ENCODE measurements at regions not wholly inside any gene's neighbourhood (a gene's known extent, or its start where the extent isn't known, plus 50 kb on each side); places are given as distances from the start of the nearest gene placed in this dataset.

DNA sequence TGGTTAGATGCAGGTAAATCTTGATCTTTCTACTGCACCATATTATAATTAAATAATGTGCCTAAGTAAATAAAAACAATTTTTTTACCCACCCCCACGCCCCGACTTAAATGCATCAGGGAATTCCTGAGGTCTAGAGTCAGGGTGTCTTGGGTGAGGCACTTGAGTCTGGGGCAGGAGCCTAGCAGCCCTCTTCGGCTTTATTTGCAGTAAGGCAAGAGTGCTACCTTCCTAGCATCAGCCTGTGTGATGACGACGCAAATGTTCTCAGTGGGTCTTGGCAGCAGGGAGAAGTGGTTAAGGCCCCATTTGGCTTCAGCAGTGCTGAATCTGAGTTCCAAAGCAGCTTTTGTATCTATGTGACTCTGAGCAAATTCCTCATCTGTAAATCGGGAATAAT lies 88.7 kb downstream of the POLR2M start:
- Histone ChIP-seq H3K36me3 (ENCODE audit: insufficient read depth, low read length) (no peaks in the 10 kb centered on the region), H3K27me3 (ENCODE audit: insufficient read depth, low read length, poor library complexity, severe bottlenecking) (peaks cover 38% of the 10 kb centered on the region), H3K4me3 (ENCODE audit: low read length, poor library complexity, severe bottlenecking) (no peak overlapping the region), H3K79me2 (ENCODE audit: insufficient read depth, low read length) (no peaks in the 10 kb centered on the region), H3K9me2 (replicated peaks; ENCODE audit: low read depth, low read length) (no peaks in the 10 kb centered on the region), H4K20me1 (ENCODE audit: insufficient read depth, low read length, poor library complexity, severe bottlenecking) (no peaks in the 10 kb centered on the region), H3K4me1 (ENCODE audit: insufficient read depth, low read length, poor library complexity, severe bottlenecking) (no peaks in the 10 kb centered on the region), H2AFZ (ENCODE audit: low read length) (no peak overlapping the region), H3K9me3 (ENCODE audit: insufficient read depth, low read depth, low read length) (no peaks in the 10 kb centered on the region), H3F3A (ENCODE audit: low read depth) (no peaks in the 10 kb centered on the region), H3K4me2 (ENCODE audit: low read depth, low read length, poor library complexity, severe bottlenecking) (no peak overlapping the region), H3K9ac (ENCODE audit: low read depth, low read length, poor library complexity, severe bottlenecking) (no peak overlapping the region)
- no peak for TF ChIP-seq CTCF (conservative IDR thresholded peaks at IDR 0.05; ENCODE audit: low read length)
- no peak for TF ChIP-seq EZH2phosphoT487 (IDR thresholded peaks at IDR 0.05; ENCODE audit: borderline replicate concordance)

GRCh38 chr15:57796146-57796545 lies 89.6 kb downstream of the POLR2M start:
- H2AFZ ChIP-seq (ENCODE audit: low read length) = no peak overlapping the region
- H3K9ac ChIP-seq (ENCODE audit: low read depth, low read length, poor library complexity, severe bottlenecking) = no peak overlapping the region
- H3K4me2 ChIP-seq (ENCODE audit: low read depth, low read length, poor library complexity, severe bottlenecking) = no peak overlapping the region
- H3K4me1 ChIP-seq (ENCODE audit: insufficient read depth, low read length, poor library complexity, severe bottlenecking) = no peaks in the 10 kb centered on the region
- H3K36me3 ChIP-seq (ENCODE audit: insufficient read depth, low read length) = no peaks in the 10 kb centered on the region
- no peak overlapping the region for H3K4me3 ChIP-seq (ENCODE audit: low read length, poor library complexity, severe bottlenecking)
- TF ChIP-seq EZH2phosphoT487 (IDR thresholded peaks at IDR 0.05; ENCODE audit: borderline replicate concordance) = no peak
- TF ChIP-seq CTCF (conservative IDR thresholded peaks at IDR 0.05; ENCODE audit: low read length) = no peak
- no peaks in the 10 kb centered on the region for H4K20me1 ChIP-seq (ENCODE audit: insufficient read depth, low read length, poor library complexity, severe bottlenecking)
- no peaks in the 10 kb centered on the region for H3F3A ChIP-seq (ENCODE audit: low read depth)
- peaks cover 29% of the 10 kb centered on the region for H3K27me3 ChIP-seq (ENCODE audit: insufficient read depth, low read length, poor library complexity, severe bottlenecking)
- no peaks in the 10 kb centered on the region for H3K9me2 ChIP-seq (replicated peaks; ENCODE audit: low read depth, low read length)
- no peaks in the 10 kb centered on the region for H3K79me2 ChIP-seq (ENCODE audit: insufficient read depth, low read length)
- no peaks in the 10 kb centered on the region for H3K9me3 ChIP-seq (ENCODE audit: insufficient read depth, low read depth, low read length)

DNA sequence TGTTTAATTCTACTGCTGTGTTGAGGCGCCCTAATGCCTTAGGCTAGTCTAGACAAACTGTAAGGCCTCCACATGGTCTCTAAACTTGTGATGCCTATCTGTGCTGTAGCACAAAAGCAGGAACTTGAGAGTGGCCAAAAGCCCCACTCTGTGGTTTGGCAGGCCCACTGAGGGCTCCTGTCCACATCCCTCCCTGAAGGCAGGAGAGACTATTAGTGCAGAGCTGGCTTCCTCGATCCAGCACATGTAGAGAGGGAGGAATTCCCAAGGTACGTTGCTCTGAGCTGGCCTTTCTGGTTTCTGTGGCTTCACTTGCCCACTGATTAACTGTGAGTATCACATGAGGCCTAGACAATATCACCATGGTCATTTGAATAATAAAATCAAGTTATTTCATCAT lies 90.6 kb downstream of the POLR2M start:
- no peak for TF ChIP-seq EZH2phosphoT487 (IDR thresholded peaks at IDR 0.05; ENCODE audit: borderline replicate concordance)
- no peak for TF ChIP-seq CTCF (conservative IDR thresholded peaks at IDR 0.05; ENCODE audit: low read length)
- H3K9me2 ChIP-seq (replicated peaks; ENCODE audit: low read depth, low read length) = no peaks in the 10 kb centered on the region
- no peaks in the 10 kb centered on the region for H3K79me2 ChIP-seq (ENCODE audit: insufficient read depth, low read length)
- H3K9ac ChIP-seq (ENCODE audit: low read depth, low read length, poor library complexity, severe bottlenecking) = no peak overlapping the region
- H3K9me3 ChIP-seq (ENCODE audit: insufficient read depth, low read depth, low read length) = no peaks in the 10 kb centered on the region
- H4K20me1 ChIP-seq (ENCODE audit: insufficient read depth, low read length, poor library complexity, severe bottlenecking) = no peaks in the 10 kb centered on the region
- H3K4me3 ChIP-seq (ENCODE audit: low read length, poor library complexity, severe bottlenecking) = no peak overlapping the region
- H2AFZ ChIP-seq (ENCODE audit: low read length) = no peak overlapping the region
- H3K4me2 ChIP-seq (ENCODE audit: low read depth, low read length, poor library complexity, severe bottlenecking) = no peak overlapping the region
- no peaks in the 10 kb centered on the region for H3K4me1 ChIP-seq (ENCODE audit: insufficient read depth, low read length, poor library complexity, severe bottlenecking)
- H3K36me3 ChIP-seq (ENCODE audit: insufficient read depth, low read length) = no peaks in the 10 kb centered on the region
- peaks cover 28% of the 10 kb centered on the region for H3K27me3 ChIP-seq (ENCODE audit: insufficient read depth, low read length, poor library complexity, severe bottlenecking)
- H3F3A ChIP-seq (ENCODE audit: low read depth) = no peaks in the 10 kb centered on the region

All from Loucy (cell line).